ENCODE measurements at regions not wholly inside any gene's neighbourhood (a gene's known extent, or its start where the extent isn't known, plus 50 kb on each side); places are given as distances from the start of the nearest gene placed in this dataset.

- Histone ChIP-seq H3K4me1 (no peaks in the 10 kb centered on the region), H3K27ac (no peak overlapping the region), H3K36me3 (no peaks in the 10 kb centered on the region), H3K4me3 (no peak overlapping the region), H3K27me3 (ENCODE audit: low read depth) (no peaks in the 10 kb centered on the region), H3K9me3 (no peaks in the 10 kb centered on the region)
- no peak for DNase-seq
- intact Hi-C loops (cut with DNase I), result no loop called here
- TF ChIP-seq, protein P1, sequence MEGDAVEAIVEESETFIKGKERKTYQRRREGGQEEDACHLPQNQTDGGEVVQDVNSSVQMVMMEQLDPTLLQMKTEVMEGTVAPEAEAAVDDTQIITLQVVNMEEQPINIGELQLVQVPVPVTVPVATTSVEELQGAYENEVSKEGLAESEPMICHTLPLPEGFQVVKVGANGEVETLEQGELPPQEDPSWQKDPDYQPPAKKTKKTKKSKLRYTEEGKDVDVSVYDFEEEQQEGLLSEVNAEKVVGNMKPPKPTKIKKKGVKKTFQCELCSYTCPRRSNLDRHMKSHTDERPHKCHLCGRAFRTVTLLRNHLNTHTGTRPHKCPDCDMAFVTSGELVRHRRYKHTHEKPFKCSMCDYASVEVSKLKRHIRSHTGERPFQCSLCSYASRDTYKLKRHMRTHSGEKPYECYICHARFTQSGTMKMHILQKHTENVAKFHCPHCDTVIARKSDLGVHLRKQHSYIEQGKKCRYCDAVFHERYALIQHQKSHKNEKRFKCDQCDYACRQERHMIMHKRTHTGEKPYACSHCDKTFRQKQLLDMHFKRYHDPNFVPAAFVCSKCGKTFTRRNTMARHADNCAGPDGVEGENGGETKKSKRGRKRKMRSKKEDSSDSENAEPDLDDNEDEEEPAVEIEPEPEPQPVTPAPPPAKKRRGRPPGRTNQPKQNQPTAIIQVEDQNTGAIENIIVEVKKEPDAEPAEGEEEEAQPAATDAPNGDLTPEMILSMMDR (IDR thresholded peaks at IDR 0.05), result no peak
- peak in 1 of 2 donors; percentile 64 for ATAC-seq
These were observed 1495.1 kb downstream of the TSPY10 start for GRCh38 chrY:11022734-11023133.

- intact Hi-C loops (cut with DNase I), result no loop called here
- TF ChIP-seq, protein P1 (IDR thresholded peaks at IDR 0.05), result no peak
- H3K36me3 ChIP-seq, result no peaks in the 10 kb centered on the region
- no peaks in the 10 kb centered on the region for H3K9me3 ChIP-seq
- DNase-seq (no peak), ATAC-seq (no peak)
- H3K4me1 ChIP-seq, result no peaks in the 10 kb centered on the region
- no peak overlapping the region for H3K27ac ChIP-seq
- no peak overlapping the region for H3K4me3 ChIP-seq
- no peaks in the 10 kb centered on the region for H3K27me3 ChIP-seq (ENCODE audit: low read depth)
These were observed 1516.7 kb downstream of the TSPY10 start for GRCh38 chrY:11044234-11044883.

DNA sequence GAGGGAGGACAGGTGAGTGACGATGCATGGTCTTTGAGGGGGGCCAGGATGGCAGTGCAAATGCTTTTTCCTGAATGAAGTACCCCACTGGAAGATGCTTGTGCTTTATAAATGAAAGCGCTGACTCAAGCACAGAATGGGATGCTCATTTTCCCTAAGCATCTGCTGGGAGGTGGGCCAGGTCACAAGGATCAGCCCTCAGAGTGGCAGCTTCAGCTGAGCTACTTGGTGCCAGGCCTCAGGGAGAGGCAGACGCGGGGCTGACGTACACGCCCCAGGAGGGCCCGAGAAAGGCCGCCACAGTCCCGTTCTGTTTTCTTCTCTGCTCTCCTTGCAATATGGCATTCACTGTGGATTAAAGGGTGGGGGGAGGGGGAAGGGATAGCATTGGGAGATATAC is 1535.8 kb downstream of the TSPY10 start:
- Histone ChIP-seq H3K4me3 (no peak overlapping the region), H3K9me3 (no peaks in the 10 kb centered on the region), H3K27ac (no peak overlapping the region), H3K36me3 (no peaks in the 10 kb centered on the region), H3K4me1 (no peaks in the 10 kb centered on the region), H3K27me3 (ENCODE audit: low read depth) (no peaks in the 10 kb centered on the region)
- DNase-seq (no peak), ATAC-seq (no peak)
- intact Hi-C loops (cut with DNase I), result no loop called here
- TF ChIP-seq, protein P1 (IDR thresholded peaks at IDR 0.05), result no peak

GRCh38 chrY:11063960-11064359 is 1536.3 kb downstream of the TSPY10 start:
- Histone ChIP-seq H3K4me3 (no peak overlapping the region), H3K4me1 (no peaks in the 10 kb centered on the region), H3K27ac (no peak overlapping the region), H3K9me3 (no peaks in the 10 kb centered on the region), H3K36me3 (no peaks in the 10 kb centered on the region), H3K27me3 (ENCODE audit: low read depth) (no peaks in the 10 kb centered on the region)
- TF ChIP-seq, protein P1 (IDR thresholded peaks at IDR 0.05), result no peak
- intact Hi-C loops (cut with DNase I), result no loop called here
- no peak for ATAC-seq
- DNase-seq, result no peak

GRCh38 chrY:11064376-11064775 is 1536.7 kb downstream of the TSPY10 start:
- no peak for ATAC-seq
- TF ChIP-seq, protein P1 (IDR thresholded peaks at IDR 0.05), result no peak
- no peak overlapping the region for H3K4me3 ChIP-seq
- H3K27me3 ChIP-seq (ENCODE audit: low read depth), result no peaks in the 10 kb centered on the region
- no peaks in the 10 kb centered on the region for H3K4me1 ChIP-seq
- H3K9me3 ChIP-seq, result no peaks in the 10 kb centered on the region
- no peak overlapping the region for H3K27ac ChIP-seq
- DNase-seq, result no peak
- H3K36me3 ChIP-seq, result no peaks in the 10 kb centered on the region
- intact Hi-C loops (cut with DNase I), result no loop called here

All from lower lobe of right lung (tissue), 2 donors.